Tibial nerve (tissue), 4 donors: ENCODE measurements at regions not wholly inside any gene's neighbourhood (a gene's known extent, or its start where the extent isn't known, plus 50 kb on each side); places are given as distances from the start of the nearest gene placed in this dataset.

Source experiments
- EP300 ChIP-seq, 2 donors: sonication (generic); formaldehyde crosslinking; IDR thresholded peaks; one replicate each; pipeline ENCODE4 v1.6.1; 2017; ENCODE audit warnings: antibody characterized with exemption in 2 of 2, mild to moderate bottlenecking in 1 of 2
- POLR2A ChIP-seq, 2 donors: fragments of 450-650 bp; IDR thresholded peaks; one replicate each; pipeline ENCODE4 v1.6.1; 2017; ENCODE audit warnings: antibody characterized with exemption in 2 of 2, mild to moderate bottlenecking in 2 of 2, moderate library complexity in 2 of 2
- TF ChIP-seq, protein P1 (sequence below), 5 experiments: fragments of 200-600 bp in 3 of 5; fragments of 450-650 bp in 2 of 5; sonication (generic) in 3 of 5; IDR thresholded peaks; one replicate each; pipeline ENCODE4 v1.5.1; 2016 to 2019; ENCODE audit warnings: antibody characterized with exemption in 5 of 5, mild to moderate bottlenecking in 3 of 5, moderate library complexity in 2 of 5

DNA sequence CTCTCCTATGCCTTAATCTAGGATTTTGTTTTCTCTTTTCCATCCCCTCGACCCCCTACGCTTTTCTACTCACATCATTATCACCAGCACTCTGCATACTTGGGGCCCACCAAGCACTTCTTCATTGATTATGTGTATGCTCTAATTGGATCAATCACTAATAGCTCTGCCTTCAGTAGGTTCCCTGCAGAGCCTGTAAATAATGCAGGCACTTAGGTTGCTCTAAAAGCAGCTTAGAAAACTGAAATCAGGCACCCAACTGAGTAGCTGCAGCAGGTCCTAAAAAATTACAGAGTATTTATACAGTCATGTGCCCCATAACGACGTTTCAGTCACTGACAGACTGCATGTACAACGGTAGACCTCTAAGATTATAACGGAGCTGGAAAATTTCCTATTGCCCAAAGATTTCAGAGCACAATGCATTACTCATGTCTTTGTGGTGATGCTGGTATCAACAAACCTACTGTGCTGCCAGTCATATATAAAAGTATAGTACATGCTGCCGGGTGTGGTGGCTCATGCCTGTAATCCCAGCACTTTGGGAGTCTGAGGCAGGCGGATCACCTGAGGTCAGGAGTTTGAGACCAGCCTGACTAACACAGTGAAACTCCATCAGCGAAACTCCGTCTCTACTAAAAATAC is 280.4 kb downstream of the HS3ST3B1 start:
- TF ChIP-seq, protein P1, sequence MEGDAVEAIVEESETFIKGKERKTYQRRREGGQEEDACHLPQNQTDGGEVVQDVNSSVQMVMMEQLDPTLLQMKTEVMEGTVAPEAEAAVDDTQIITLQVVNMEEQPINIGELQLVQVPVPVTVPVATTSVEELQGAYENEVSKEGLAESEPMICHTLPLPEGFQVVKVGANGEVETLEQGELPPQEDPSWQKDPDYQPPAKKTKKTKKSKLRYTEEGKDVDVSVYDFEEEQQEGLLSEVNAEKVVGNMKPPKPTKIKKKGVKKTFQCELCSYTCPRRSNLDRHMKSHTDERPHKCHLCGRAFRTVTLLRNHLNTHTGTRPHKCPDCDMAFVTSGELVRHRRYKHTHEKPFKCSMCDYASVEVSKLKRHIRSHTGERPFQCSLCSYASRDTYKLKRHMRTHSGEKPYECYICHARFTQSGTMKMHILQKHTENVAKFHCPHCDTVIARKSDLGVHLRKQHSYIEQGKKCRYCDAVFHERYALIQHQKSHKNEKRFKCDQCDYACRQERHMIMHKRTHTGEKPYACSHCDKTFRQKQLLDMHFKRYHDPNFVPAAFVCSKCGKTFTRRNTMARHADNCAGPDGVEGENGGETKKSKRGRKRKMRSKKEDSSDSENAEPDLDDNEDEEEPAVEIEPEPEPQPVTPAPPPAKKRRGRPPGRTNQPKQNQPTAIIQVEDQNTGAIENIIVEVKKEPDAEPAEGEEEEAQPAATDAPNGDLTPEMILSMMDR (IDR thresholded peaks at IDR 0.05) = no peak
- TF ChIP-seq EP300 (IDR thresholded peaks at IDR 0.05) = no peak
- no peak for TF ChIP-seq POLR2A (IDR thresholded peaks at IDR 0.05)
